Activated B cell treated with CpG ODN at 0.5 μM for 24 hours (primary cell): ENCODE measurements at regions not wholly inside any gene's neighbourhood (a gene's known extent, or its start where the extent isn't known, plus 50 kb on each side); places are given as distances from the start of the nearest gene placed in this dataset.

Experiments
- ATAC-seq: fragments of 200-7000 bp; cut with Tn5 transposase; one replicate; pipeline ENCODE4 v1.10.0; 2021; ENCODE audit warnings: low read depth, mild to moderate bottlenecking, moderate library complexity
- CTCF ChIA-PET: fragments of 350-600 bp; sonication (Branson Sonifier 250); formaldehyde crosslinking; loops from one replicate; lab custom pipeline; 2021; ENCODE audit warnings: antibody characterized with exemption; lab: Charles Lee
- POLR2A ChIA-PET: fragments of 350-600 bp; sonication (Branson Sonifier 250); formaldehyde crosslinking; loops from one replicate; lab custom pipeline; 2021; ENCODE audit warnings: antibody characterized with exemption; lab: Charles Lee
- DNase-seq: peaks from one replicate; pipeline ENCODE4 v3.0.0; 2022
- H3K27ac Mint-ChIP-seq: one replicate; pipeline ENCODE4 v1.8.0; 2020; ENCODE audit warnings: mixed read lengths
- H3K27me3 Mint-ChIP-seq: one replicate; pipeline ENCODE4 v1.8.0; 2021; ENCODE audit warnings: mixed read lengths
- H3K36me3 Mint-ChIP-seq: one replicate; pipeline ENCODE4 v1.8.0; 2021; ENCODE audit warnings: low read depth, mixed read lengths
- H3K4me1 Mint-ChIP-seq: one replicate; pipeline ENCODE4 v1.8.0; 2021; ENCODE audit warnings: mixed read lengths
- H3K4me3 Mint-ChIP-seq: one replicate; pipeline ENCODE4 v1.8.0; 2020; ENCODE audit warnings: mild to moderate bottlenecking, mixed read lengths
- H3K9me3 Mint-ChIP-seq: one replicate; pipeline ENCODE4 v1.8.0; 2020; ENCODE audit warnings: mixed read lengths
- intact Hi-C: fragments of 100-400 bp; cut with micrococcal nuclease; formaldehyde crosslinking; loops from one replicate; pipeline ENCODE4 v1.15.1; 2024
- TF ChIP-seq, protein P1 (sequence below): fragments of 200-600 bp; IDR thresholded peaks from one replicate; pipeline ENCODE4 v1.8.0; 2022; ENCODE audit warnings: antibody characterized with exemption, mild to moderate bottlenecking

DNA sequence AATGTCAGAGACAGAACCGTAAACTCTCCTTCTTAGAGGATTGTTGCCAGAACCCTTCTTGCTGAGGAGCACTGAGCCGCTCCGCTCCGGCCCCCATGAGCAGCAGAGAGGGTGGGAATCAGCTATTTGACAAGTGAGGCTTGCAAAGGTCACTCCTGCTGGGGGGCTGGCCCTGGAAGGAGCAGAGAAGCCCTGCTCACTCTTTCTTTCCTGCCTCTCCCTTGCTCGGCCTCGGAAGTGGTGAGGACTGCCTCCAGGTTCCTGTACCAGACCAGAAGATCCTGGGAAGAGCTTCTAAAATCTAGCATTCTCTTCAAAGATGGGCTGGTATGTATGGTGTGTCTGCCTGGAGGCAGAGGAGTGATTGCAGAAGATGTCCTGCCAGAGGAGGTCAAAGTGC, 168.6 kb upstream of the NECTIN1 start:
- ATAC-seq (no peak), DNase-seq (no peak)
- no peaks in the 10 kb centered on the region for H3K4me1 Mint-ChIP-seq
- TF ChIP-seq, protein P1, sequence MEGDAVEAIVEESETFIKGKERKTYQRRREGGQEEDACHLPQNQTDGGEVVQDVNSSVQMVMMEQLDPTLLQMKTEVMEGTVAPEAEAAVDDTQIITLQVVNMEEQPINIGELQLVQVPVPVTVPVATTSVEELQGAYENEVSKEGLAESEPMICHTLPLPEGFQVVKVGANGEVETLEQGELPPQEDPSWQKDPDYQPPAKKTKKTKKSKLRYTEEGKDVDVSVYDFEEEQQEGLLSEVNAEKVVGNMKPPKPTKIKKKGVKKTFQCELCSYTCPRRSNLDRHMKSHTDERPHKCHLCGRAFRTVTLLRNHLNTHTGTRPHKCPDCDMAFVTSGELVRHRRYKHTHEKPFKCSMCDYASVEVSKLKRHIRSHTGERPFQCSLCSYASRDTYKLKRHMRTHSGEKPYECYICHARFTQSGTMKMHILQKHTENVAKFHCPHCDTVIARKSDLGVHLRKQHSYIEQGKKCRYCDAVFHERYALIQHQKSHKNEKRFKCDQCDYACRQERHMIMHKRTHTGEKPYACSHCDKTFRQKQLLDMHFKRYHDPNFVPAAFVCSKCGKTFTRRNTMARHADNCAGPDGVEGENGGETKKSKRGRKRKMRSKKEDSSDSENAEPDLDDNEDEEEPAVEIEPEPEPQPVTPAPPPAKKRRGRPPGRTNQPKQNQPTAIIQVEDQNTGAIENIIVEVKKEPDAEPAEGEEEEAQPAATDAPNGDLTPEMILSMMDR = no peak
- H3K27me3 Mint-ChIP-seq = peaks cover 2% of the 10 kb centered on the region
- H3K9me3 Mint-ChIP-seq = no peaks in the 10 kb centered on the region
- ChIA-PET CTCF (no interaction called here), POLR2A (no interaction called here)
- intact Hi-C loops = no loop called here
- no peak overlapping the region for H3K4me3 Mint-ChIP-seq
- no peaks in the 10 kb centered on the region for H3K36me3 Mint-ChIP-seq
- no peak overlapping the region for H3K27ac Mint-ChIP-seq

DNA sequence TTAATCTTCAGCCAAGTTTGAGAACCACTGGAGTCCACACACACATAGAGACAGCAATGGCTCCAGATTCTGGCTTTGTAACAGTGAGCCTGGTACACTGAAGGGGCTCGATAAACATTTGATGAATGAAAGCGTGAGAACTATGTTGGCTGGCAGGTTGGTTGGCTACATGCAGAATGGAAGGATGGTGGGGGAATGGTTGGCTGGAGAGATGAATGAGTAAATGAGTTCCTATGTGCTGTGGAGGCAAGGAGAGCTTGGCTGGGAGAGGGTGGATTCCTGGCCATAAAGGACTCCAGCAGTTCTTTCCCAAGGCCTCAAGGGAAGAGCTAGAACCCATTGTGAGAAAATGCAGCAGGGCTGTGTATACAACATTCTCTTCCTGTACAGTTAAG, 168.0 kb upstream of the NECTIN1 start:
- TF ChIP-seq, protein P1 = no peak
- Mint-ChIP-seq H3K4me1 (no peaks in the 10 kb centered on the region), H3K4me3 (no peak overlapping the region), H3K9me3 (no peaks in the 10 kb centered on the region), H3K27me3 (peaks cover 2% of the 10 kb centered on the region), H3K27ac (no peak overlapping the region), H3K36me3 (no peaks in the 10 kb centered on the region)
- intact Hi-C loops = no loop called here
- no peak for DNase-seq
- no peak for ATAC-seq
- POLR2A ChIA-PET = no interaction called here
- CTCF ChIA-PET = no interaction called here

DNA sequence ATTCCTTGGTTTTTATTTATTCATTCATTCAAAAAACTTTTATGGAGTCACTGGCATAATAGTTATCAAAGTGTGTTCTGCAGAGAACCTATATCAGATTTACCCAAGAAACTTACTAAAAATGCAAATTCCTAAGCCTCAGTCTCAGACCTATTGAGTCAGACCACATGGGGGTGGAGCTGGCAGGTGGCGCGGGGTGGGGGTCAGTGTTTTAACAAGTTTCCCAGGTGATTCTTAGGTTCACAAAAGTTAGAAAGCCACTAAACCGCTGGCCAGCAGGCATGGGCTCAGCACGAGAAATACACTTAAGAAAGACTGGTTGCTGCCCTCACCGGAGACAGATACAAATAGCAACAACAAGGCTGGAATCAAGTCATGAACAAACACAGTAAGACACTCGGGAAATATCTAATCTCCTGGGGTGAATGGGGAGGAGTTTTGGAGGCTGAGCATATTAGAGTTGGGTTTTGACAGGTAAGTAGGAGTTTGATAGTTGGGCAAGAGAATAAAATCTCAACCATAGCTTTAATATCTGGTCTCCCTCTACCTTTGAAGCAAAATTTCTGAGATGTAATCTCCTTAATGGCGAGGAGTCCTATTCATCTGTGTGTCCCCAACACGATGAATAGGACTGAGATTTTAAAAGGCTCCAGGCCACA, 167.5 kb upstream of the NECTIN1 start:
- POLR2A ChIA-PET = no interaction called here
- intact Hi-C loops = no loop called here
- DNase-seq (no peak), ATAC-seq (no peak)
- no peaks in the 10 kb centered on the region for H3K36me3 Mint-ChIP-seq
- H3K27ac Mint-ChIP-seq = no peak overlapping the region
- no peak overlapping the region for H3K4me3 Mint-ChIP-seq
- CTCF ChIA-PET = no interaction called here
- H3K27me3 Mint-ChIP-seq = peaks cover 2% of the 10 kb centered on the region
- no peaks in the 10 kb centered on the region for H3K9me3 Mint-ChIP-seq
- TF ChIP-seq, protein P1 = no peak
- H3K4me1 Mint-ChIP-seq = no peaks in the 10 kb centered on the region

DNA sequence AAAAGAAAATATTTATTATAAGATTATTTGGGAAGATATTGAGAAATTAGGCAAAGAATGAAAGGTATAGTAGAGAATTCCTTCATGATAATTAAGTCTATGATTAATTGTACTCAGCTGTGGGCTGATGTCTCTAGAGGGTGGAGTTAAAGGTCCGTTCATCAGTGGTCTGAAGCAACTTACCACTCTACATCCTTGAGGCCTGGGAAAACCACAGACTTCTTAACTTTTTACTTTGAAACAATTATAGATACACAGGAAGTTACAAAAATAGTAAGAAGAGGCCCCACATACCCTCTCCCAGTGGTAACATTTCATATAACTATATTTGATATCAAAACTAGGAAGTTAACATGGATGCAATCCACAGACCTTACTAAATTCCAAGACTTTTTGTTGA, 167.0 kb upstream of the NECTIN1 start:
- no peaks in the 10 kb centered on the region for H3K36me3 Mint-ChIP-seq
- CTCF ChIA-PET = no interaction called here
- intact Hi-C loops = no loop called here
- peaks cover 5% of the 10 kb centered on the region for H3K27me3 Mint-ChIP-seq
- POLR2A ChIA-PET = no interaction called here
- H3K27ac Mint-ChIP-seq = no peak overlapping the region
- H3K4me1 Mint-ChIP-seq = no peaks in the 10 kb centered on the region
- no peak overlapping the region for H3K4me3 Mint-ChIP-seq
- TF ChIP-seq, protein P1 = no peak
- ATAC-seq = no peak
- DNase-seq = no peak
- no peaks in the 10 kb centered on the region for H3K9me3 Mint-ChIP-seq

DNA sequence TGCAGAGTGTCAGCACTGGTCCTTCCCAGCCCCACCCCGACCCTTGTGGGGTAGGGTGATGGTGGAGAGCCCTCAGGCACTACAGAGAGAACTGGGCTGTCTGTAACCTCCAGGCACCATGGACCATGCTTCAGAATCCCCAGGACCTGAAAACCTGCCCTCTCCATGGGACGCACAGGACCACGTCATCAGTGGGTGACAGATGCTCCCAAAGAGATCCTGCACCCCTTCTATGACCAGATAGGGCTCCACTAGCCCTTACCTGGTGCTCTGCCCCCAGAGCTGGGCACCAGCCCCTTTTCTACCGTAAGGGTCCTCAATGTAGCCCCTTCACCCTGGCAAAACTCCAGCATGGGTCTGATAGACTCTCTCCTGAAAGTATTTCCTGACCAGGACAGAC, 165.9 kb upstream of the NECTIN1 start:
- H3K9me3 Mint-ChIP-seq = no peaks in the 10 kb centered on the region
- CTCF ChIA-PET = no interaction called here
- DNase-seq = no peak
- no peaks in the 10 kb centered on the region for H3K36me3 Mint-ChIP-seq
- intact Hi-C loops = no loop called here
- H3K27me3 Mint-ChIP-seq = peaks cover 7% of the 10 kb centered on the region
- no peak overlapping the region for H3K4me3 Mint-ChIP-seq
- H3K4me1 Mint-ChIP-seq = no peaks in the 10 kb centered on the region
- ATAC-seq = no peak
- POLR2A ChIA-PET = no interaction called here
- TF ChIP-seq, protein P1 = no peak
- no peak overlapping the region for H3K27ac Mint-ChIP-seq
